ENCODE measurements at regions not wholly inside any gene's neighbourhood (a gene's known extent, or its start where the extent isn't known, plus 50 kb on each side); places are given as distances from the start of the nearest gene placed in this dataset.
"Not testable (repeated sequence)": the region's sequence is repeated elsewhere in the genome, so short reads cannot be mapped to it uniquely, and the experiment has no call there.

DNA sequence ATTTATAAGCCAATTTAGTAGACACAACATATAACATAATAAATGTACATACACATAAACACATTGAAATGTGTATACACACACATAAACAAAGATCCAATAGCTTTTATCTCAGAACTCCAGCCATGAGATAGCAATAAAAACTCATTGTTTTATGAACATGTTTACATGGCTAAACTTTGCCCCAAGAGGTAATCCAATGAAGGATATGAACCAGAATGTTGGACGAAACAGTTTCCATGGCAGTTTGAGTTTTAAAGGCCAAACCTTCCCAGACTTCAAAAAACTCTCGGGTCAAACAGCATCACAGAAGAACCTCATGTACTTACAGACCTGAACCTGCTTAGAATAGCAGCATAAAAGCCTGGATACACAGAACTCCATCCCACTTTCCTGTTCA, 97.2 kb upstream of the WDR75 start:
- Histone ChIP-seq H3K27ac (ENCODE audit: low read depth, low read length) (no peak overlapping the region), H3K27me3 (ENCODE audit: control insufficient read depth, insufficient read depth, low read length) (no peaks in the 10 kb centered on the region), H3K9me3 (ENCODE audit: control insufficient read depth, insufficient read depth, low read length) (peaks cover 19% of the 10 kb centered on the region), H3K9ac (ENCODE audit: low read depth, low read length) (no peak overlapping the region), H3K36me3 (ENCODE audit: control insufficient read depth, insufficient read depth, low read length) (no peaks in the 10 kb centered on the region), H3K4me1 (ENCODE audit: control insufficient read depth, insufficient read depth, low read length) (peaks cover 6% of the 10 kb centered on the region; the same call in 1 of the 2 replicates), H3K4me3 (ENCODE audit: low read depth, low read length) (no peak overlapping the region)

GRCh38 chr2:189347540-189347939, 93.7 kb upstream of the WDR75 start:
- H3K9me3 ChIP-seq (ENCODE audit: control insufficient read depth, insufficient read depth, low read length): peaks cover 5% of the 10 kb centered on the region
- no peaks in the 10 kb centered on the region for H3K27me3 ChIP-seq (ENCODE audit: control insufficient read depth, insufficient read depth, low read length)
- H3K4me1 ChIP-seq (ENCODE audit: control insufficient read depth, insufficient read depth, low read length): peaks cover 6% of the 10 kb centered on the region; the same call in 1 of the 2 replicates
- H3K9ac ChIP-seq (ENCODE audit: low read depth, low read length): no peak overlapping the region
- no peaks in the 10 kb centered on the region for H3K36me3 ChIP-seq (ENCODE audit: control insufficient read depth, insufficient read depth, low read length)
- no peak overlapping the region for H3K4me3 ChIP-seq (ENCODE audit: low read depth, low read length)
- no peak overlapping the region for H3K27ac ChIP-seq (ENCODE audit: low read depth, low read length)

GRCh38 chr2:189348369-189348768, 92.9 kb upstream of the WDR75 start:
- no peak overlapping the region for H3K4me3 ChIP-seq (ENCODE audit: low read depth, low read length)
- no peak overlapping the region for H3K27ac ChIP-seq (ENCODE audit: low read depth, low read length)
- H3K27me3 ChIP-seq (ENCODE audit: control insufficient read depth, insufficient read depth, low read length): no peaks in the 10 kb centered on the region
- no peaks in the 10 kb centered on the region; the same call in 1 of the 2 replicates for H3K9me3 ChIP-seq (ENCODE audit: control insufficient read depth, insufficient read depth, low read length)
- no peaks in the 10 kb centered on the region for H3K36me3 ChIP-seq (ENCODE audit: control insufficient read depth, insufficient read depth, low read length)
- no peak overlapping the region for H3K9ac ChIP-seq (ENCODE audit: low read depth, low read length)
- peaks cover 6% of the 10 kb centered on the region; the same call in 1 of the 2 replicates for H3K4me1 ChIP-seq (ENCODE audit: control insufficient read depth, insufficient read depth, low read length)

DNA sequence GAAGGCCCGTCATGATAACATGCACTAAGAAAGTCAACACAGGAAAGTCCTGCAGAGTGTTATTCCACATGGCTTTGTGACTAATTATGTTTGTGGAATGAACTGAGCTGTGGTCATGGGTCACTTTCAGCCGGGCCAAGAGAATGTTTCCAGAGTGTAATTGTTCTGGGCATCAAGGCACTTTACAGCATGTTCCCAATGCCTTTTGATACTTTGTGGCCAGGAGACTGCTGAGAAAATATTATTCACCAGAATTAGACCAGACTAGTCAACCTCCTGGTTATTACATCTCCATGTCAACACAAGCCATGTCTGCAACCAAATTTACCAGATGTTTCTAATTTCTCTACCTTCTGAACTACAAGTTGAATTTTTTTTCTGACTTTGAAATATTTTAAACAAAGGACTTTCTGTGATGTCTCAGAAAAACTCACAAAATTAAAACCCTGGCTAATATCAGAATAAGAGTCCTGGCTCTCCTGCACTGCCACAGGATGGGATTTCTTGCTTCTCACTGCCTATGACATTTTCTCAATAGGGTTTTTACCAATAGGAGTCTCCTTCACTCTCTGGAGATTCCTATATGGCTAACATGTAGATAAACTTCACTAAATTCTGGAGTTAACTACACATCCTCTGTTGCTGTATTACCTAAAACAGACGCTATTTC, 90.6 kb upstream of the WDR75 start:
- Histone ChIP-seq H3K27me3 (ENCODE audit: control insufficient read depth, insufficient read depth, low read length) (no peaks in the 10 kb centered on the region), H3K27ac (ENCODE audit: low read depth, low read length) (no peak overlapping the region), H3K9me3 (ENCODE audit: control insufficient read depth, insufficient read depth, low read length) (no peaks in the 10 kb centered on the region; the same call in 1 of the 2 replicates), H3K4me3 (ENCODE audit: low read depth, low read length) (no peak overlapping the region), H3K36me3 (ENCODE audit: control insufficient read depth, insufficient read depth, low read length) (no peaks in the 10 kb centered on the region), H3K9ac (ENCODE audit: low read depth, low read length) (no peak overlapping the region), H3K4me1 (ENCODE audit: control insufficient read depth, insufficient read depth, low read length) (peaks cover 6% of the 10 kb centered on the region; the same call in 1 of the 2 replicates)

DNA sequence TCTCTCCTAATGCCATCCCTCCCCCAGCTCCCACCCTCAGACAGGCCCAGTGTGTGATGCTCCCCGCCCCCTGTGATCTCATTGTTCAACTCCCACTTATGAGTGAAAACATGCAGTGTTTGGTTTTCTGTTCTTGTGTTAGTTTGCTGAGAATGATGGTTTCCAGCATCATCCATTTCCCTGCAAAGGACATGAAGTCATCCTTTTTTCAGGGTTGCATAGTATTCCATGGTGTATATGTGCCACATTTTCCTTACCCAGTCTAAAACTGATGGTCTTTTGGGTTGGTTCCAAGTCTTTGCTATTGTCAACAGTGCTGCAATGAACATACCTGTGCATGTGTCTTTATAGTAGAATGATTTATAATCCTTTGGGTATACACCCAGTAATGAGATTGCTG, 89.3 kb upstream of the WDR75 start:
- not testable (repeated sequence) for H3K36me3 ChIP-seq (ENCODE audit: control insufficient read depth, insufficient read depth, low read length); H3K27ac ChIP-seq (ENCODE audit: low read depth, low read length); H3K9ac ChIP-seq (ENCODE audit: low read depth, low read length); H3K4me3 ChIP-seq (ENCODE audit: low read depth, low read length); H3K4me1 ChIP-seq (ENCODE audit: control insufficient read depth, insufficient read depth, low read length); H3K27me3 ChIP-seq (ENCODE audit: control insufficient read depth, insufficient read depth, low read length); H3K9me3 ChIP-seq (ENCODE audit: control insufficient read depth, insufficient read depth, low read length)

GRCh38 chr2:189357375-189357774, 83.9 kb upstream of the WDR75 start:
- H3K27ac ChIP-seq (ENCODE audit: low read depth, low read length); H3K4me1 ChIP-seq (ENCODE audit: control insufficient read depth, insufficient read depth, low read length); H3K9ac ChIP-seq (ENCODE audit: low read depth, low read length); H3K9me3 ChIP-seq (ENCODE audit: control insufficient read depth, insufficient read depth, low read length); H3K27me3 ChIP-seq (ENCODE audit: control insufficient read depth, insufficient read depth, low read length); H3K4me3 ChIP-seq (ENCODE audit: low read depth, low read length); H3K36me3 ChIP-seq (ENCODE audit: control insufficient read depth, insufficient read depth, low read length): not testable (repeated sequence)

DNA sequence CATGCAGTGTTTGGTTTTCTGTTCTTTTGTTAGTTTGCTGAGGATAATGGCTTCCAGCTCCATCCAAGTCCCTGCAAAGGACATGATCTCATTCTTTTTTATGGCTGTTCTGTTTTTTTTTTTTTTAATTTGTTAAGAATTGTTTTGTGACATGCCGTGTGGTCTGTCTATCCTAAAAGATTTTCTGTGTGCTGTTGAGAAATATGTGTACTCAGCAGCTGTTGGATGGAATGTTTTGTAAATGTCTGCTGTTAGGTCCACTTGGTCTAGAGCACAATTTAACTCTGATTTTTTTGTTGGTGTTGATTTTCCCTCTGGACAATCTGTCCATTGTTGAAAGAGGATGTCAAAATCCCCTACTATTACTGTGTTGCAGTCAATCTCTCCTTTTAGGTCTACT, 80.4 kb upstream of the WDR75 start:
- H3K27me3 ChIP-seq (ENCODE audit: control insufficient read depth, insufficient read depth, low read length): no peaks in the 10 kb centered on the region
- no peaks in the 10 kb centered on the region for H3K9me3 ChIP-seq (ENCODE audit: control insufficient read depth, insufficient read depth, low read length)
- no peak overlapping the region for H3K9ac ChIP-seq (ENCODE audit: low read depth, low read length)
- no peak overlapping the region for H3K4me3 ChIP-seq (ENCODE audit: low read depth, low read length)
- no peaks in the 10 kb centered on the region for H3K36me3 ChIP-seq (ENCODE audit: control insufficient read depth, insufficient read depth, low read length)
- H3K4me1 ChIP-seq (ENCODE audit: control insufficient read depth, insufficient read depth, low read length): no peaks in the 10 kb centered on the region
- no peak overlapping the region for H3K27ac ChIP-seq (ENCODE audit: low read depth, low read length)

DNA sequence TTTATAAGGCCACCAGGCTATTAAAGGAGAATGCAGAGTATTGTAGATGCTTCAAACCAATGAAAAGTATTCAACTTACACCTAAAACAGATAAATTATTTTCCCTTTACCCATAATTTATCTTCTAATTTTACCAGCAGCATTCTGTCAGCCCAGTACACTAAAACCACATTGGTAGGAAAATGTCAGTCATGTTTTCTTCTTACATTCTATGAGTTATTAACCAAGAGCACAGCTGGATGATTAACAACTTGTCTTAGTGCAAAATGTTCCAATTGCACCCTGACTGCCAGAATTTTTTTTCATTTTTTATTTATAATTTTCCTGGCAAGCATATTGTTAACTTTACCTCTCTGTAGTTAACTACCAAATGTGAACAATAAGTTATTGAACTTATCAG, 79.0 kb upstream of the WDR75 start:
- Histone ChIP-seq H3K27ac (ENCODE audit: low read depth, low read length) (no peak overlapping the region), H3K9me3 (ENCODE audit: control insufficient read depth, insufficient read depth, low read length) (no peaks in the 10 kb centered on the region), H3K36me3 (ENCODE audit: control insufficient read depth, insufficient read depth, low read length) (no peaks in the 10 kb centered on the region), H3K27me3 (ENCODE audit: control insufficient read depth, insufficient read depth, low read length) (no peaks in the 10 kb centered on the region), H3K9ac (ENCODE audit: low read depth, low read length) (no peak overlapping the region), H3K4me1 (ENCODE audit: control insufficient read depth, insufficient read depth, low read length) (no peaks in the 10 kb centered on the region), H3K4me3 (ENCODE audit: low read depth, low read length) (no peak overlapping the region)

DNA sequence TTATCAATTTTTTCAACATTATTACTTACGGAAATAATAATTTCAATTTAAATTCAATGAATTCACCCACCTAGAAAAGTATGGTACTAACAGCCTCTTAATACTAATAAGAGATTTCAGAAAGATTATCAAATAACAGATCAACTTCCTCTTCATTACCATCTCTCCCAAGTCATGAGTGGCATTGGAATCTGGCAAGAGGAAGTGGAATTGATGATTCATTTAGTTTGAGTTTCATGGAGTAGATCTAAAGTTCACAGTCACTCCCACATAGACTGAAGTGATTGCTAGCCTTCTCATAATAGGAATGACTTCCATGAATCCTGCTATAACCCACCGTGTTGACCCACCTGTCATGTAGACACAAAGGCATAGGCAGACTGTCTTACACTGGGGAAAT, 77.7 kb upstream of the WDR75 start:
- no peaks in the 10 kb centered on the region for H3K36me3 ChIP-seq (ENCODE audit: control insufficient read depth, insufficient read depth, low read length)
- no peaks in the 10 kb centered on the region for H3K4me1 ChIP-seq (ENCODE audit: control insufficient read depth, insufficient read depth, low read length)
- H3K9ac ChIP-seq (ENCODE audit: low read depth, low read length): no peak overlapping the region
- H3K27ac ChIP-seq (ENCODE audit: low read depth, low read length): no peak overlapping the region
- H3K4me3 ChIP-seq (ENCODE audit: low read depth, low read length): no peak overlapping the region
- no peaks in the 10 kb centered on the region for H3K9me3 ChIP-seq (ENCODE audit: control insufficient read depth, insufficient read depth, low read length)
- no peaks in the 10 kb centered on the region for H3K27me3 ChIP-seq (ENCODE audit: control insufficient read depth, insufficient read depth, low read length)

DNA sequence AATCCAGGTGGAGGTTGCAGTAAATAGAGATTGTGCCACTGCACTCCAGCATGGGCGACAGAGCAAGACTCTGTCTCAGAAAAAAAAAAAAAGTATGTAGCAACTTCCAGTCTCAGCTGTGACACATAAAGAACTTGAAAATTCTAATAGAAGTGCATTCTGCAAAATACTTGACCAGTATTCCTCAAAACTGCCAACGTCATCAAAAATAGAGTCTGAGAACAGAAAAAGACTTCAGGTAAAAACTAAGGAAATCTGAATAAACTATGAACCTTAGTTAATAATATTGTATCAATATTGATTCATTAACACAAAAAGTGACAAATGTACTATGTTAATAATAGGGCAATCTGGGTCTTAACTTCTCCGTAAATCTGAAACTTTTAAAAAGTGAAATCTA, 76.7 kb upstream of the WDR75 start:
- Histone ChIP-seq H3K27ac (ENCODE audit: low read depth, low read length) (no peak overlapping the region), H3K36me3 (ENCODE audit: control insufficient read depth, insufficient read depth, low read length) (no peaks in the 10 kb centered on the region), H3K4me1 (ENCODE audit: control insufficient read depth, insufficient read depth, low read length) (no peaks in the 10 kb centered on the region), H3K9me3 (ENCODE audit: control insufficient read depth, insufficient read depth, low read length) (no peaks in the 10 kb centered on the region), H3K27me3 (ENCODE audit: control insufficient read depth, insufficient read depth, low read length) (no peaks in the 10 kb centered on the region), H3K4me3 (ENCODE audit: low read depth, low read length) (no peak overlapping the region), H3K9ac (ENCODE audit: low read depth, low read length) (no peak overlapping the region)

- H3K27ac ChIP-seq (ENCODE audit: low read depth, low read length): no peak overlapping the region
- H3K36me3 ChIP-seq (ENCODE audit: control insufficient read depth, insufficient read depth, low read length): no peaks in the 10 kb centered on the region
- H3K9me3 ChIP-seq (ENCODE audit: control insufficient read depth, insufficient read depth, low read length): no peaks in the 10 kb centered on the region
- H3K27me3 ChIP-seq (ENCODE audit: control insufficient read depth, insufficient read depth, low read length): no peaks in the 10 kb centered on the region
- H3K4me1 ChIP-seq (ENCODE audit: control insufficient read depth, insufficient read depth, low read length): no peaks in the 10 kb centered on the region
- no peak overlapping the region for H3K4me3 ChIP-seq (ENCODE audit: low read depth, low read length)
- no peak overlapping the region for H3K9ac ChIP-seq (ENCODE audit: low read depth, low read length)
Measured at GRCh38 chr2:189366349-189366748, 74.9 kb upstream of the WDR75 start.

Data from HUES48 (cell line).